ENCODE measurements at regions not wholly inside any gene's neighbourhood (a gene's known extent, or its start where the extent isn't known, plus 50 kb on each side); places are given as distances from the start of the nearest gene placed in this dataset.
"Not testable (repeated sequence)": the region's sequence is repeated elsewhere in the genome, so short reads cannot be mapped to it uniquely, and the experiment has no call there.

GRCh38 chr6:67131827-67132226 is 1424.8 kb upstream of the EYS start:
- no peak for FAIRE-seq
- TF ChIP-seq PAX5 (IDR thresholded peaks at IDR 0.05; ENCODE audit: insufficient read depth, low read length, severe bottlenecking) (no peak), TAF1 (IDR thresholded peaks at IDR 0.05; ENCODE audit: low read depth, low read length) (no peak), POLR2AphosphoS5 (IDR thresholded peaks at IDR 0.05; ENCODE audit: low read depth, low read length) (no peak), POLR2A (IDR thresholded peaks at IDR 0.05; ENCODE audit: low read depth, low read length) (no peak), SPI1 (IDR thresholded peaks at IDR 0.05; ENCODE audit: low read depth, low read length) (no peak), POU2F2 (IDR thresholded peaks at IDR 0.05; ENCODE audit: low read depth, low read length) (no peak)

GRCh38 chr6:67129780-67130179 is 1422.8 kb upstream of the EYS start:
- DNase-seq (ENCODE audit: insufficient read length, low spot score) (no peak), FAIRE-seq (no peak)
- no peak for TF ChIP-seq POU2F2 (IDR thresholded peaks at IDR 0.05; ENCODE audit: low read depth, low read length)
- TF ChIP-seq POLR2AphosphoS5 (IDR thresholded peaks at IDR 0.05; ENCODE audit: low read depth, low read length) = no peak
- TF ChIP-seq POLR2A (IDR thresholded peaks at IDR 0.05; ENCODE audit: low read depth, low read length) = no peak
- no peak for TF ChIP-seq TAF1 (IDR thresholded peaks at IDR 0.05; ENCODE audit: low read depth, low read length)
- TF ChIP-seq SPI1 (IDR thresholded peaks at IDR 0.05; ENCODE audit: low read depth, low read length) = no peak
- no peak for TF ChIP-seq PAX5 (IDR thresholded peaks at IDR 0.05; ENCODE audit: insufficient read depth, low read length, severe bottlenecking)

More at GRCh38 chr6:67131827-67132226, 1424.8 kb upstream of the EYS start:
- no peak for DNase-seq (ENCODE audit: insufficient read length, low spot score)

- FAIRE-seq (no peak), DNase-seq (ENCODE audit: insufficient read length, low spot score) (no peak)
- TF ChIP-seq TAF1 (IDR thresholded peaks at IDR 0.05; ENCODE audit: low read depth, low read length) (no peak), POLR2AphosphoS5 (IDR thresholded peaks at IDR 0.05; ENCODE audit: low read depth, low read length) (no peak), POLR2A (IDR thresholded peaks at IDR 0.05; ENCODE audit: low read depth, low read length) (no peak), PAX5 (IDR thresholded peaks at IDR 0.05; ENCODE audit: insufficient read depth, low read length, severe bottlenecking) (no peak), POU2F2 (IDR thresholded peaks at IDR 0.05; ENCODE audit: low read depth, low read length) (no peak), SPI1 (IDR thresholded peaks at IDR 0.05; ENCODE audit: low read depth, low read length) (no peak)
These were observed 1420.0 kb upstream of the EYS start for GRCh38 chr6:67127041-67127440.

- DNase-seq (ENCODE audit: insufficient read length, low spot score) (no peak), FAIRE-seq (no peak)
- no peak for TF ChIP-seq PAX5 (IDR thresholded peaks at IDR 0.05; ENCODE audit: insufficient read depth, low read length, severe bottlenecking)
- no peak for TF ChIP-seq POLR2AphosphoS5 (IDR thresholded peaks at IDR 0.05; ENCODE audit: low read depth, low read length)
- no peak for TF ChIP-seq SPI1 (IDR thresholded peaks at IDR 0.05; ENCODE audit: low read depth, low read length)
- no peak for TF ChIP-seq TAF1 (IDR thresholded peaks at IDR 0.05; ENCODE audit: low read depth, low read length)
- no peak for TF ChIP-seq POU2F2 (IDR thresholded peaks at IDR 0.05; ENCODE audit: low read depth, low read length)
- no peak for TF ChIP-seq POLR2A (IDR thresholded peaks at IDR 0.05; ENCODE audit: low read depth, low read length)
These were observed 1414.1 kb upstream of the EYS start for GRCh38 chr6:67121115-67121514.

GRCh38 chr6:67112120-67112519 is 1405.1 kb upstream of the EYS start:
- TF ChIP-seq TAF1 (IDR thresholded peaks at IDR 0.05; ENCODE audit: low read depth, low read length) (no peak), POLR2AphosphoS5 (IDR thresholded peaks at IDR 0.05; ENCODE audit: low read depth, low read length) (no peak), POLR2A (IDR thresholded peaks at IDR 0.05; ENCODE audit: low read depth, low read length) (no peak), PAX5 (IDR thresholded peaks at IDR 0.05; ENCODE audit: insufficient read depth, low read length, severe bottlenecking) (no peak), POU2F2 (IDR thresholded peaks at IDR 0.05; ENCODE audit: low read depth, low read length) (no peak), SPI1 (IDR thresholded peaks at IDR 0.05; ENCODE audit: low read depth, low read length) (no peak)
- DNase-seq (ENCODE audit: insufficient read length, low spot score) (no peak), FAIRE-seq (no peak)

- DNase-seq (ENCODE audit: insufficient read length, low spot score) (no peak), FAIRE-seq (no peak)
- TF ChIP-seq POU2F2 (IDR thresholded peaks at IDR 0.05; ENCODE audit: low read depth, low read length) = no peak
- TF ChIP-seq SPI1 (IDR thresholded peaks at IDR 0.05; ENCODE audit: low read depth, low read length) = no peak
- no peak for TF ChIP-seq POLR2AphosphoS5 (IDR thresholded peaks at IDR 0.05; ENCODE audit: low read depth, low read length)
- no peak for TF ChIP-seq POLR2A (IDR thresholded peaks at IDR 0.05; ENCODE audit: low read depth, low read length)
- no peak for TF ChIP-seq TAF1 (IDR thresholded peaks at IDR 0.05; ENCODE audit: low read depth, low read length)
- TF ChIP-seq PAX5 (IDR thresholded peaks at IDR 0.05; ENCODE audit: insufficient read depth, low read length, severe bottlenecking) = no peak
These were observed 1395.7 kb upstream of the EYS start for GRCh38 chr6:67102743-67103142.

GRCh38 chr6:67095618-67096226 is 1388.7 kb upstream of the EYS start:
- not testable (repeated sequence) for FAIRE-seq

GRCh38 chr6:67094431-67094946 is 1387.5 kb upstream of the EYS start:
- TF ChIP-seq POLR2AphosphoS5 (IDR thresholded peaks at IDR 0.05; ENCODE audit: low read depth, low read length) (no peak), POU2F2 (IDR thresholded peaks at IDR 0.05; ENCODE audit: low read depth, low read length) (no peak), PAX5 (IDR thresholded peaks at IDR 0.05; ENCODE audit: insufficient read depth, low read length, severe bottlenecking) (no peak), TAF1 (IDR thresholded peaks at IDR 0.05; ENCODE audit: low read depth, low read length) (no peak), SPI1 (IDR thresholded peaks at IDR 0.05; ENCODE audit: low read depth, low read length) (no peak), POLR2A (IDR thresholded peaks at IDR 0.05; ENCODE audit: low read depth, low read length) (no peak)
- FAIRE-seq (no peak), DNase-seq (ENCODE audit: insufficient read length, low spot score) (no peak)

More at GRCh38 chr6:67095618-67096226, 1388.7 kb upstream of the EYS start:
- not testable (repeated sequence) for DNase-seq (ENCODE audit: insufficient read length, low spot score)

GRCh38 chr6:67073938-67074337 is 1366.9 kb upstream of the EYS start:
- FAIRE-seq (no peak), DNase-seq (ENCODE audit: insufficient read length, low spot score) (no peak)
- TF ChIP-seq POU2F2 (IDR thresholded peaks at IDR 0.05; ENCODE audit: low read depth, low read length) (no peak), SPI1 (IDR thresholded peaks at IDR 0.05; ENCODE audit: low read depth, low read length) (no peak), PAX5 (IDR thresholded peaks at IDR 0.05; ENCODE audit: insufficient read depth, low read length, severe bottlenecking) (no peak), POLR2AphosphoS5 (IDR thresholded peaks at IDR 0.05; ENCODE audit: low read depth, low read length) (no peak), TAF1 (IDR thresholded peaks at IDR 0.05; ENCODE audit: low read depth, low read length) (no peak), POLR2A (IDR thresholded peaks at IDR 0.05; ENCODE audit: low read depth, low read length) (no peak)

- FAIRE-seq = no peak
- TF ChIP-seq POLR2A (IDR thresholded peaks at IDR 0.05; ENCODE audit: low read depth, low read length) (no peak), PAX5 (IDR thresholded peaks at IDR 0.05; ENCODE audit: insufficient read depth, low read length, severe bottlenecking) (no peak), POU2F2 (IDR thresholded peaks at IDR 0.05; ENCODE audit: low read depth, low read length) (no peak), SPI1 (IDR thresholded peaks at IDR 0.05; ENCODE audit: low read depth, low read length) (no peak), TAF1 (IDR thresholded peaks at IDR 0.05; ENCODE audit: low read depth, low read length) (no peak), POLR2AphosphoS5 (IDR thresholded peaks at IDR 0.05; ENCODE audit: low read depth, low read length) (no peak)
- DNase-seq (ENCODE audit: insufficient read length, low spot score) = no peak
These were observed 1361.8 kb upstream of the EYS start for GRCh38 chr6:67068781-67069180.

Data from GM12891 (cell line).